GM13976 (cell line): ENCODE measurements at regions not wholly inside any gene's neighbourhood (a gene's known extent, or its start where the extent isn't known, plus 50 kb on each side); places are given as distances from the start of the nearest gene placed in this dataset.
A peak's percentile ranks its signal among the peaks of the same experiment; 100 is the strongest.

ENCODE experiments used
- DNase-seq: peaks from one replicate; pipeline ENCODE4 v3.0.0; 2012; ENCODE audit warnings: low spot score
- in situ Hi-C: fragments of 300-500 bp; cut with MboI; formaldehyde crosslinking; loops from one replicate; pipeline ENCODE4 v1.12.0; 2022; ENCODE audit warnings: low sequenced_read_pairs, mixed read lengths, inconsistent platforms; ENCODE audit not compliant: unreplicated experiment
- TF ChIP-seq, protein P1 (sequence below): IDR thresholded peaks from 2 replicates; pipeline ENCODE4 v1.5.1; 2012; ENCODE audit warnings: borderline replicate concordance, mild to moderate bottlenecking; ENCODE audit not compliant: insufficient read depth; ENCODE audit errors: extremely low read depth, missing control alignments, control extremely low read depth

GRCh38 chr13:75220861-75221260, 261.1 kb downstream of the TBC1D4 start:
- TF ChIP-seq, protein P1, sequence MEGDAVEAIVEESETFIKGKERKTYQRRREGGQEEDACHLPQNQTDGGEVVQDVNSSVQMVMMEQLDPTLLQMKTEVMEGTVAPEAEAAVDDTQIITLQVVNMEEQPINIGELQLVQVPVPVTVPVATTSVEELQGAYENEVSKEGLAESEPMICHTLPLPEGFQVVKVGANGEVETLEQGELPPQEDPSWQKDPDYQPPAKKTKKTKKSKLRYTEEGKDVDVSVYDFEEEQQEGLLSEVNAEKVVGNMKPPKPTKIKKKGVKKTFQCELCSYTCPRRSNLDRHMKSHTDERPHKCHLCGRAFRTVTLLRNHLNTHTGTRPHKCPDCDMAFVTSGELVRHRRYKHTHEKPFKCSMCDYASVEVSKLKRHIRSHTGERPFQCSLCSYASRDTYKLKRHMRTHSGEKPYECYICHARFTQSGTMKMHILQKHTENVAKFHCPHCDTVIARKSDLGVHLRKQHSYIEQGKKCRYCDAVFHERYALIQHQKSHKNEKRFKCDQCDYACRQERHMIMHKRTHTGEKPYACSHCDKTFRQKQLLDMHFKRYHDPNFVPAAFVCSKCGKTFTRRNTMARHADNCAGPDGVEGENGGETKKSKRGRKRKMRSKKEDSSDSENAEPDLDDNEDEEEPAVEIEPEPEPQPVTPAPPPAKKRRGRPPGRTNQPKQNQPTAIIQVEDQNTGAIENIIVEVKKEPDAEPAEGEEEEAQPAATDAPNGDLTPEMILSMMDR = no peak
- in situ Hi-C loops = no loop called here
- DNase-seq = no peak

GRCh38 chr13:75220238-75220542, 261.8 kb downstream of the TBC1D4 start:
- DNase-seq = no peak
- TF ChIP-seq, protein P1 = no peak
- in situ Hi-C loops = no loop called here

DNA sequence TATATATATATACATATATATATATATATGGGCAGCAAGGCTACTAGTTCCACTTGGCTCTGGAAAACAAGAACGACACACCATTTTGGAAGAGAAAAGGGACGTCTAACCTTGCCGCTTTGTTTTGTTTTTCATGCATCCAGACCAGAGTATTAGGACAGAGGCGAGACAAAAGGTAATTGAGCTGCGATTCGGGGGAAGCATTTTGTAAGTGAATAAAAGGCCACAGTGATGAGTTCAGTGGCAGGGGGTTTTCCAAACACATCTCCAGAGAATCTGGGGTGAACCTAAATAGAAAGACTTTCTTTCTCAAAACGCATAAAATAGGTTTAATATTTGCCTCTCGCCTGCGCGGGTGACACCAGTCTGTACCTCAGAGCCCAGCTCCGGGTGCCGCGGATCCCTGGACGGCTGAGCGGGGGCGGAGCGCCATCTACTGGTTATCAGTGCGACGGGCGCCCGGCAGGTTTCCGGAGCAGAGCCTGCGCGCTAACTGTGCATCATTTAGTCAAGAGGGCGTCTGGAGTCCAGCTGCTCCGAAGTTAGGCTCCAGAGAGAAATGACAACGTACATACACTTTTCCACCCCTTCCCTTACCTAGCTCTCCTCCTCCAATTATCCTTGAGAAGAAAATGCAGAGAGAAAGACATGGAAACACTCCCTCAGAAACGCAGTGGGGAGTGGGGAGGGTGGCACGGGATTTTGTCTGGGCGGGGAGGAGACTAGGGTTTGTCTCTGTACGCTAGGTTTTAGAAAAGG, 262.3 kb downstream of the TBC1D4 start:
- in situ Hi-C loops = no loop called here
- TF ChIP-seq, protein P1 = peak; percentile 93
- DNase-seq = peak; percentile 89

GRCh38 chr13:75217949-75218348, 264.0 kb downstream of the TBC1D4 start:
- in situ Hi-C loops = no loop called here
- DNase-seq = no peak
- TF ChIP-seq, protein P1 = no peak

DNA sequence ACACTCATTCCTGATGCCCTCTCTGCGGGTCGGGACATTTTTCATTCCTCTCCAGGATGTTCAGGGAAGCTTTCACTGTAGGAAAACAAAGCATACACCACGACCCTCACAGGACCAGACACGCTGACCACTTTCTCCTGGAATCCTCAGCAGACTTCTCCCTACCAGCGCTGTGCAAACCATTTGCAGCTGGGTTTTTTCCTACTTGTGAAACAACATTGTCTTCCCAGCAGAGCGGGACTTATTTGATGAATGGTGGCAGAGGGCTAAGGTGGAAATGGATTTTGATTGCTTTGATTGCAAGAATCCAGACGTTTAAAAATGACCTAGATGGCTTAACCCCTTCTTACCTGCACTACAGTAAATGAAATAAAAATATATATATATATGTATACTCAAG, 265.9 kb downstream of the TBC1D4 start:
- in situ Hi-C loops = no loop called here
- no peak for DNase-seq
- TF ChIP-seq, protein P1 = no peak

DNA sequence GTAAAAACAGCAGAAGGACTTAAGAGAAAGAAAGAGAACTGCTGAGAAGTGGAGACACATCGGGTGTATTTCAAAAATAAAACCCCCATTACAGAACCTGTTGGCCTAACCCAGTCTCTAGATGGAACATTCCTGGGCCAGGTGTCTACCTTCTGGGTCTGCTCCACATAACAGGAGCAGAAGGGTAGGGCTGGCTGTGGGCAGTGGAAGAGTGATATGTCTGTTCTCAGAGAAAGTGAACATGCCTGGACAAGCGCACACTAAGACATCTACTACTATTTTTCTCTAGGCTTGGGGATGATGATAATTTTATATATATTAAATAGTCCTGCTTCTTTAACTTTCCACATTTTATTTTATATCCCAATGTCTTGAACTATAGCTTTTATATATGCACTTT, 267.1 kb downstream of the TBC1D4 start:
- in situ Hi-C loops = no loop called here
- no peak for DNase-seq
- TF ChIP-seq, protein P1 = no peak
